MM.1S (cell line): ENCODE measurements at regions not wholly inside any gene's neighbourhood (a gene's known extent, or its start where the extent isn't known, plus 50 kb on each side); places are given as distances from the start of the nearest gene placed in this dataset.

Source experiments
- CTCF ChIP-seq: fragments of 300-600 bp; sonication (generic); IDR thresholded peaks from 2 replicates; pipeline ENCODE4 v1.5.1; 2016; ENCODE audit warnings: antibody characterized with exemption, low read length, mixed read lengths
- EZH2 ChIP-seq: fragments of 300-600 bp; sonication (generic); optimal IDR thresholded peaks from 2 replicates; pipeline ENCODE3; 2017; ENCODE audit warnings: low read depth, mild to moderate bottlenecking, antibody characterized with exemption, low read length, mixed read lengths
- EZH2phosphoT487 ChIP-seq: fragments of 300-600 bp; sonication (generic); IDR thresholded peaks from 2 replicates; pipeline ENCODE4 v1.6.1; 2018; ENCODE audit warnings: antibody characterized with exemption, low read length

DNA sequence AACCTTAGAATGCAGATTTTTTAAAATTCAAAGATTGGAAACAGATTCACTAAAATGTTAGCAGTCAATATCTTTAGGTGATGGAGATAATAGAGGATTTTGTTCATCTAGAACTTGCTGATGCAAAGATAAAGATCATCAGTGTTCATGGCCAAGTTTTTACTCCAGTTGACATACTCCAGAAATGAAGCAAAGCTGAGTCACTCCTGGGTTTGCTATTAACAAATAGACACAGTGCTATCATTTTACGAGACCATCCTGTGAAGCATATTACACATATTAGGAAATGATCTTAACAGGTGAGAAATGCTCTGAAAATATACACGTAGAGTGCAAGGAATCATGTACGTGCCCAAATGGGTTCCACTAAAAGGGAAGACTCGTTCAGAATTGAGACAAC lies 170.6 kb upstream of the FAM9B start:
- TF ChIP-seq EZH2 (no peak), CTCF (no peak), EZH2phosphoT487 (no peak)
